Erythroblast (primary cell): ENCODE measurements at regions not wholly inside any gene's neighbourhood (a gene's known extent, or its start where the extent isn't known, plus 50 kb on each side); places are given as distances from the start of the nearest gene placed in this dataset.

ENCODE experiments used
- DNase-seq, 2 experiments: peaks; one replicate each; lab custom pipeline; 2025; lab: John Stamatoyannopoulos, UW
- GATA1 ChIP-seq: IDR thresholded peaks from 2 replicates; pipeline ENCODE4 v1.6.1; 2011; ENCODE audit warnings: low read depth, mild to moderate bottlenecking, control low read depth, low read length, moderate library complexity
- POLR2A ChIP-seq: IDR thresholded peaks from 2 replicates; pipeline ENCODE4 v1.6.1; 2011; ENCODE audit warnings: mild to moderate bottlenecking, low read length

DNA sequence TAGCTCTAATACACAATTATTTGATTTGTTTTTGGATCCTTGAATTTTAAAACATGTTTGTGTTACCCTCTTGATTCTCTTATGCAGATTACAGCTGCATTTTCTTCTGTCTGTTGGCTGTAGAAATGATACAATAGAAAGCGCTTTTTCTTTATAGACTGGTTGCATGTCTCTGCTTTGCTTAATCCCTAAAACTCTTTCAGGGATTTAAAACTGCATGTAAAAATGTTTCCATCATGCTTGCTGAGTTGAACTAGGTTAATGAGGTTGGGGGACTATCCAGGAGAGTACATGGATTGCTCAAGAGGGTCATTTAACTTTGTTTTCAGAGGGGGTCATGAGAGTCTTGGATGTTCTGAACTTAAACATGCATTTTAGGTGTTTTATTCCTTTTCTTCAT is 166.4 kb upstream of the IFNG-AS1 start:
- DNase-seq, result no peak
- no peak for TF ChIP-seq GATA1
- TF ChIP-seq POLR2A, result no peak

DNA sequence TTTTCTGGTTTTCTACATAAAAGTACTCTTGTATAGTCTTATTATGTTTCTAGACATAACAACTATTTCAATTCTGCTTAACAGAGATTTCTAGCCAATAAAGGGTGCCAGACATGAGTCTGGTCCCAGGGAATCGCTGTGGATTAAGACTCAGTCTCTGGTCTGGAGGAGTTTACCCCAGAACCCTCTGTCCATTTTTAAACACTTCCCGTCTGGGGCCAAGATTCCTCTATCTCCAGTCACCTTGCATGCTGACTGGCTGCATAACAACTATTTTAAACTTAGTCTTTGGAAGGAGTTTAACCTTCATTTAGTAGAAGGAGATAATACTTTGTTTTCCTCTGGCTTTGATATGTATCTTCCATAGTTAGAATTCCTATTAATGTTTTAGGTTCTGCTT is 163.1 kb upstream of the IFNG-AS1 start:
- DNase-seq, result no peak
- TF ChIP-seq POLR2A, result no peak
- no peak for TF ChIP-seq GATA1

DNA sequence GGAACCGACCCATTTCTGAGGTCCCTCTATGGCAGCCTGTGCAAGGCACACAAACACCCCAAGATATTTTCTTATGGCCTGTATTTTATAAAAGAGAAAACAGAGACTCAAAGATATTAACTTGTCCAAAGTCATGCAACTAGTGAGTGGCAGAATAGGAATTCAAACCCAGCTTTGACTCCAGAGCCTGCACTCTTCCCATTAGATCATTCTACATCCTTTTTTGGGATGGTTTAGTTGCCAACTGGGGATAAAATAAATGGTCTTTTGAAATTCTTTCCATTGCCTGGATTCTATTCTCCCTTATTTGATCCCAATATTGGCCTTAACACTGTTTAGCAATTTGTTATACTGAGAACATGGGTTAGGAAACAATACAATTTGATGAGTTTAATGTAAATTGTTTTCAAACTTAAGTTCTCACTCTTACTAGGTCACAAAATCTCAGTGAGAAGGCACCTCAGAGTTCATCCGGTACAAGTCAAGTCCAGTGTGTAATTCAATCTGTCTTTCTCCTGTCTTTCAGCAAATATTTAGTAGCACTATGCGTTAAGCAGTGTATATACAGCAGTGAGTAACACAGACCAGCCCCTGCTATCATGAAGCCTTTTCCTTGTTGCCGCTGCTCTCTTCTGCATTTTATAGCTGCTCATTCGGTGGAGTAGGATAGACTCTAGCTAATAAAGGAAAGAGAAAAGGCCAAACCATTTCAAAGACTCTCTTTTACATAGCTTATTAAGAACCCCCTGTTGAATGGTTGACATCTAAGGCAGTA is 162.1 kb upstream of the IFNG-AS1 start:
- no peak for TF ChIP-seq POLR2A
- TF ChIP-seq GATA1, result no peak
- peak in 1 of 2 experiments; percentile 1 for DNase-seq

DNA sequence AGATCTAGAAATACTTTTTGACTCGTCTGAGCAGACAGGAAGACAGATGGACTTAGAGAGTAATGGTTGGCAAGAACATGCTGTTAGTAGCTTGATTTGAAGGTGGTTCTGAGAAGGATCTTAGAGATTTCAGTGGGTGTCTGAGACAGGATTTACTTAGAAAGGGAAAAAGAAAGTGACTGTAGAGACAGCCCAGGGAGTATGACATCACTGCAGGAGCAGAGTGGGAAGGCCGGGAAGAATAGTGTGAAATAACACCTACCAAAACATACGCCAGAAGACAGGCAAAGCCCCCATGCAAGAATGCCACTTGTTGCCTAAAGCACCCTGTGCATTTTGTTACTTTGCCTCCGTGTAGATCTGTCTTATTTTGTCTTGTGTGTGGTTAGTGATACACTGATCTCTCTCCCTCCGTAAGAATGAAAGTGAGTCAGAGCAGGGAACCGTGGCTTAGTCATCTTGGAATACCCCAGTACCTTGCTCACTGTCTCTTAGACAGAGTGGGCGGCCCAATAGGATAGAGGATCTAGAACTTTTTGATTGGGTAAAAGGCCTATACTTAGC is 161.3 kb upstream of the IFNG-AS1 start:
- no peak for DNase-seq
- TF ChIP-seq GATA1 (no peak), POLR2A (no peak)

DNA sequence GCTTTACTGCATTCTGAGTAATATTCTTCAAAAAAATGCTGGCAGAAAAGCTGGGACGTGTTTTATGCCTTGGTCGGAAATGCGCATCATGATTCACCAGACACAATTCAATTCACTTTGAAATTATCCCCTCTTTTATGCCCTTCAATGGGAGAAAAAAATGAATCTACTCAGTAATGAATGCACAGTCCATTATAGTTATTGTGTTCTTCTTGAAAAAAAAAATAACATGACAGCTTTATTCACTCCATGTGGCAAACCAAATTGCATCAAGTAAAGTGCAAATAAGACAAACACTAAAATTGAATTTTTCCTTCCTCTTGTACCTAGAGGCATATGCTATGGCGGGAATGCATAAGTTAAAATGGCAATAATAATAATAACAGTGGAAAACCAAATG is 159.4 kb upstream of the IFNG-AS1 start:
- TF ChIP-seq GATA1, result no peak
- no peak for TF ChIP-seq POLR2A
- no peak for DNase-seq

DNA sequence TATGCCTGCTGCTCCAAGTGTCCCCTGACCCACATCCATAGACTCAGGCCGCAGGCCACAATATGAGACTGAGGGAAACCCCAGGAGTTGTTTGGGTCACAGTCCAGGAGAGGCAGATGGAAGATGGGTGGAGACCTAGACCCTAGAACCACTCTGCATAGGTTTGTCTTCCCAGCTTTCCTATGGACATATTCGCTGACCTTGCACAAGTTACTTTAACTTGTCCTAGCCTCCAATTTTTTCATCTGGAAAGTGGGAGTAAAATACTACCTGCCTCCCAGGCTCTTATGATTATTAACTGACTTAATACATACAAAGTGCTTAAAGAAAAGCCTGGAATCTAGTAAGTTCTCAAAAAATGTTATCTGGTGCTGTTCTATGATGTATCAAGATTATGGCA is 157.1 kb upstream of the IFNG-AS1 start:
- no peak for DNase-seq
- TF ChIP-seq GATA1, result no peak
- TF ChIP-seq POLR2A, result no peak

DNA sequence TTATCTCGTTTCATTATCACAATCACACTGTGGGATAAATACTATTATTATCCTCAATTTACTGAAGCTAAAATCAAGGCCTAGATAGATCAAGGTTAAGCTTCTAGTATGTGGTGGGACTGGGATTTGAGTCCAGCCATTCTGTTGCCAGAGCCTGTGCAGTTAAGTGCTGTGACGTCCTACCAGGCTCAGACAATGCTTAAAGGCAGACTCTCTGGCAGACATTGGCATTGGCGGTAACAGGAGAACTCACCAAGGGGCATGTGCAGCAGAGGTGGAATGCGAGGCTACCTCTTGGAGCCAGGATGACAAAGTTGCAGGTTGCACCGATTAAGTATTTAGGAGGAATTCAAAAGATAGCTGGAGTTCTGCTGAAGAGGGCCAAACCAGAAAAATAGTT is 155.6 kb upstream of the IFNG-AS1 start:
- TF ChIP-seq POLR2A, result no peak
- TF ChIP-seq GATA1, result no peak
- no peak for DNase-seq

DNA sequence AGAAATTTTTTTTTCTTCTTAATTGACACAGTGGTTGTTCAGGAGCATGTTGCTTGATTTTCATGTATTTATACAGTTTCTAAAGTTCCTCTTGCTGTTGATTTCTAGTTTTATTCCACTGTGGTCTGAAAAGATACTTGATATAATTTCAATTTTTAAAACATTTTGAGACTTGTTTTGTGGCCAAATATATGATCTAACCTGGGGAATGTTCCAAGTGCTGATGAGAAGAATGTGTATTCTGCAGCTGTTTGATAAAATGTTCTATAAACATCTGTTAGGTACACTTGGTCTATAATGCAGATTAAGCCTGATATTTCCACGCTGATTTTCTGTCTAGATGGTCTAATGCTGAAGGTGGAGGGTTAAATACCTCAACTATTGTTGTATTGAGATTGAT is 151.4 kb upstream of the IFNG-AS1 start:
- no peak for TF ChIP-seq POLR2A
- TF ChIP-seq GATA1, result no peak
- DNase-seq, result no peak

DNA sequence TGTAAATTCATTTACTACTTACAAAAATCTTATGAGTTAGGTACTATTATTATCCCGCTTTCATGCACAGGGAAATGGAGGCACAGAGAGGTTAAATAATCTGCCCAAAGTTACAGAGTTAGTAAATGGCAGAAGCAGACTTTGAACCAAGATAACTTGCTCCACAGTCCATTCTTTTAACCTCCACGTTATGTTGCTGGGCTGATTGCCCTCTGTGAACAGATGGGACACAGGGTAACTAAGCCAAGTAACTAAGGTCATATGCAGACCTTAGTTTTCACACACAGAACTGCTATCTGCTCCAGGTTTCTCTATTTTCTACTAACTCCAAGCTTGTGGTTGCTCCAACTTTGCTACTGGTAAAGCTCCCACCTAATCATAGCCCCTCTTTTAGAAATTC is 147.1 kb upstream of the IFNG-AS1 start:
- TF ChIP-seq GATA1, result no peak
- TF ChIP-seq POLR2A, result no peak

DNA sequence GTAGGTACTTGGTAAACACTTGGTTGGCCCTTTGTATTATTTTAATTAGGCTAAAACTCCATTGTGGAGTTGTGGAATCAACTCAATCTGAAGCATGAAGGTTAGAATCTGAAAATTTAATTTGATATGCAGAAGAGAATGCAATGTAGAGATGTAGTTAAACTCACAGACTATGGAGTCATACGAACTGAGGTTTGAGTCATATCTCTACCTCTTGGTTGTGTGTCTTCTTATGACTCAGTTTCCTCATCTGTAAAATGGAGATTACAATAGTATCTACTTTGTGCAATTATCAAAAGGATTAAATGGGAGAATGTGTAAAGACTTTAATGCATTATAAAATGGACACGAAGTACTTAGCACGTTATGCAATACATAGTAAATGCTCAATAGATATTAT is 146.0 kb upstream of the IFNG-AS1 start:
- DNase-seq, result no peak
- TF ChIP-seq GATA1 (no peak), POLR2A (no peak)

More for the DNA sequence above, 147.1 kb upstream of the IFNG-AS1 start:
- no peak for DNase-seq

DNA sequence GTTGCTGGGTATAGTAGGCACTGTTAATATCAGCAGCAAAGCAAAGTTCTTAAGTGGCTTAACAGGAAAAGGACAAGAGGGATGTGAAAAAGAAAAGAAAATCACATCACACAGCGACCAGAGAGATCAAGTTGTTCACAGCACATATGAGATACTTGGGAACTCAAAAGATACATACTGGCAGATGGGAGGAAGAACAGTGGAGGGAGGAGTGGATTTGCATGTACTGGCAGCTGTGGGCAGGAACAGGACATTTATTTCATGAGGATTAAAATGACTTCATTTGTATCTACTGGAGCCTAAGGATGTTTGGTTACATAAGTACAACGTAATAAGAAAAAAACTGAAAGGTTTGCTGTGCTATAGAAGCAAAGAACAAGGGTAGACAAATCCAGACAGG is 136.5 kb upstream of the IFNG-AS1 start:
- no peak for DNase-seq
- TF ChIP-seq GATA1 (no peak), POLR2A (no peak)

DNA sequence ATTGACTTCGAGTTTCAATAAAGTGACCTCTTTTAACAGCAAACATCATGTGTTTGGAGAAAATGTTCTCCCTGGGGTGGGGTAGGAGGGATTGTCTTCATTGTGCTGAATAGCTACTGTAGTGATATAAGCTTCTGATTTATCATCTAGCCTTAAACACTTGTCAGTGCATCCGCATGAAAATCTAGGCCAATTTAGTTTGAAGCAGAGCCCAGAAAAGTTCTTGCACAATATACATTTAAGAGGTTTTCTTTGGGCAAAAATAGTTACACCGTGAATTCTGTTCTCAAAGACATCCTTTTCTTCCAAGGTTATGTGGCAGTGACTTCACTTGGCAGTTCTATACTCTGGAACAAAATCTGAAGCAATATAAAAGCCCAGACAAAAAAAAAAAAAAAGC is 136.0 kb upstream of the IFNG-AS1 start:
- TF ChIP-seq POLR2A, result no peak
- TF ChIP-seq GATA1, result no peak
- no peak for DNase-seq

DNA sequence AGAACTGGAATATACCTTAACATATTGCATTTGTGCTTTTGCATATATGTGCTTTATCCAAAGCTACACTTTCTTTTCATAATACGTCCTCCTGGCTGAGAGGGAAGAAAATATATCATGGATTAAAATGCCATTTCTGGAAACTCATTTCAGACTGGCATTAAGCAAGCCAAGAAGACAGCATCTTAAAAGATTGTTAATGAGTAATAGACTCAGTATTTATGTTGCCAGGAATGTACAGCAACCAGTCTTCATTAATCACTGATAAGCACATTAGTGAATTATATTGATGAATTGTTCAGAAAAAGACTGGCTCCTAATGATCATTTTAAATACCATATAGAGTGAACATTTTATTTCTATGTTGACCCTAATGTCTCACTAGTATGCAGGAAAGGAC is 134.9 kb upstream of the IFNG-AS1 start:
- no peak for DNase-seq
- TF ChIP-seq GATA1, result no peak
- TF ChIP-seq POLR2A, result no peak

DNA sequence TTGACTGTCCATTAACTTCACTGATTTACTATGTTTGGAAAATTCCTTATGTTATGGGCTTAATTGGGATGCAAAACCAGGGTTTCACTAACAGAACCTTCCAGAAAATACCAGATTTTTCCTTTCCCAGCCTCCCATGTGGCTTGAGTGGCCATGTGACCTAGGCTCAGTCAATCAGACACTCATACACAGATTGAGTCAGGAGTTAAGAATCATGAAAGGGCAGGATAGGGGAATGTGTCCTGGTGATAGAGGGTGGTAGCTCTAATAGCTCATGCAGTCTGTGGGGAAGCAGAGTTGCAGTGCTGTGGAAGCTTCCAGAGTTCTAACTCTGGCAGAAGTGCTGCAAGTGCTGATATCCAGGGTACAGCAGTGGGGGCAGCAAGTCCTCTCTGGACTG is 134.1 kb upstream of the IFNG-AS1 start:
- no peak for DNase-seq
- TF ChIP-seq GATA1, result no peak
- TF ChIP-seq POLR2A, result no peak

DNA sequence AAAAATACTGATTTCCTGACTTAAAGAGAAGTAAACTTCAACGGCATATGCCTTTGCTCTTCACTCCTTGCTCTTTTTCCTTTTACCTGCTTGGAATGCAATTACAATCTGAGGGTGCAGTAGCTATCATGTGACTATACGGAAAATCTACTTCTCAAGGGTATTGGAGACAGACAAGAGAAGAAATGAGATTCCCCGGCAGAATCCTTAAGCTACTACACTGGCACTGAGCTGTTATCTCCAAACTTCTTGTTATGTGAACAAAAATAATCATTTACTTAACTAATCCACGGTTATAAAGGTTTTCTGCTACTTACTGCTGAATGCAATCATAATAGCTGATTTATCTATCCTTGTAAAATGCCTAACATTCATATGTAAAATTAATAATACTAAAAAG is 118.0 kb upstream of the IFNG-AS1 start:
- TF ChIP-seq GATA1 (no peak), POLR2A (no peak)
- no peak for DNase-seq

DNA sequence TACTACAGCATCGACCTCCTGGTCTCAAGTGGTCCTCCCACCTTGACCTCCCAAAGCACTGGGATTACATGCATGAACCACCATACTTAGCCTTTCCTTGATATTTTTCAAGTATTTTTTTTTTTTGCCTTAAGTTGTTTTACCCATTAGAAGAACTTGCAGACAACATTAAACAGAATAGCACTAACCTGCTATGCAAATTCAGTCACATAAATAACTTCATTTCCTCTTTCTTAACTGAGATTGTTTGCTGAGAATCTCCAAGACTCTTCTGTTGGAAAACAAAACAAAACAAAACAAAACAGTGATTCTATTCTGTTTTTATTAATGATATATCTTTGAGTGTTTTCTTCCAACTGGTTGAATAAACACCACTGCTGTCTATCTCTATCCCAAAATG is 115.9 kb upstream of the IFNG-AS1 start:
- TF ChIP-seq GATA1, result no peak
- no peak for TF ChIP-seq POLR2A
- DNase-seq, result no peak
